HPDE6-E6E7 (cell line): ENCODE measurements at regions not wholly inside any gene's neighbourhood (a gene's known extent, or its start where the extent isn't known, plus 50 kb on each side); places are given as distances from the start of the nearest gene placed in this dataset.
A peak's percentile ranks its signal among the peaks of the same experiment; 100 is the strongest.

Experiments used
- DNase-seq: peaks from one replicate; pipeline ENCODE4 v3.0.0; 2011; ENCODE audit warnings: missing footprints; ENCODE audit errors: extremely low spot score

- no peak for DNase-seq
Observed at GRCh38 chr6:22621701-22622100, 52.3 kb downstream of the HDGFL1 start.

DNA sequence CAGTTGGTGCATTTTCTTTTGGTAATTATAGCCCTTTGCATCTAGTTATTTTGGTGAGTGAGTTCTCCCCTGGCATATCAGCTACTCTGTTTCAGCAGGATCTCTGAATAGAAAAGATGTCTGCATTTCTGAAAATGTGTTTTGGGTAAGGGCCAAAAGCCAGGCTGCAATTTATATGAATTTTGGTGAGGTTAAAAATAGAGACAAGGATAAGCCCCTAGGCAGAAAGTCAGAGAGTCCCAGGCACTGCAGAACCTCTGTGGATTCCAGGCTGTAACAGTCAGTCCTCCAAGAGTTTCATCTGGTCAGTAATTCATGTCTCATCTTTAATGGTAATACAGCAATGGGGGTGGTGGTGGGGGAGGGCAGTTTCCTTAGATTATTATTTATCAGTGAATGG, 53.0 kb downstream of the HDGFL1 start:
- no peak for DNase-seq

- no peak for DNase-seq
Observed at GRCh38 chr6:22622813-22623212, 53.4 kb downstream of the HDGFL1 start.

- DNase-seq: no peak
Observed at GRCh38 chr6:22627644-22628043, 58.3 kb downstream of the HDGFL1 start.

GRCh38 chr6:22631091-22631490, 61.7 kb downstream of the HDGFL1 start:
- no peak for DNase-seq

DNA sequence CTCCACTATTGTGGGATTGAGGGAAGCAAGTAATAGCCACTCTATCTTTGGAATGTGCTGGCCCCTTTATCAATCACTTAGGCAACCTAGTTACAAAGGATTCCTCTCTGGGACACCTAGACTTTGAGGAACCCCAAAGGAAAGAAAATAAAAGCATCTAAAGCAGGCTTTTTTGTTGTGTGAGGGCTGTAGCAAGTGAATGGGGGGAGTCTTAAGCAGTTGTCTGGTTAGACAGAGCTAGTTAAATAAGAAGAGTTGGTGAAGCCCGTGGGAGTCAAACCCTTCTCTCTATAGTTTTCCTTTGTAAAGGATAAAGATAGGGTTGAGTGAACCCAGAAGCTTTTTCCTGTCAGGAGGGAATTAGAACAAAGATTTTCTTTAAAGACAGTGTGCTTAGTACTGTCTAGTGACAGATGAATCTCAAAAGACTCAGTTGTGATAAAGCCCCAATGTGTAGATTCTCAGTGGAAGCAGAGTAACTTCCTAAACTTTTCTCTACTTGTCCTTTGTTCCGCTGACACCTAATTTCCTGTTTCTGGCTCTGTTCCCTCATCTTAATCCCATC, 63.3 kb downstream of the HDGFL1 start:
- no peak for DNase-seq

- no peak for DNase-seq
Observed at GRCh38 chr6:22636452-22636851, 67.1 kb downstream of the HDGFL1 start.

DNA sequence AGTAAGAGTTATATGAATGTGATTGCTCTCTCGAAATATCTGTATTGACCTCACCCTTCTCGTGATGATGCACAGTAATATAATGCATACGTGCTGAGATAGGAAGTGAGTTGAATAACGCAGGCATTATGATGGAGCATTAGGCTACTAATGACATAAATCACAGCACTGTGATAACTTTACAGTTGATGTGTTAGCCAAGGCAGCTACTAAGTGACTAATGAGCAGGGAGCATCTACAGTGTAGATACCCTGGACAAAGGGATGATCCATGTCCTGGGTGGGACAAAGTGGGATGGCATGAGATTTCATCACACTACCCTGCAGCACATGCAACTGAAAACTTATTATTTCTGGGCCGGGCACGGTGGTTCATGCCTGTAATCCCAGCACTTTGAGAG, 68.4 kb downstream of the HDGFL1 start:
- DNase-seq: no peak

GRCh38 chr6:22638320-22638719, 69.0 kb downstream of the HDGFL1 start:
- no peak for DNase-seq

- no peak for DNase-seq
Observed at GRCh38 chr6:22642254-22642653, 72.9 kb downstream of the HDGFL1 start.

DNA sequence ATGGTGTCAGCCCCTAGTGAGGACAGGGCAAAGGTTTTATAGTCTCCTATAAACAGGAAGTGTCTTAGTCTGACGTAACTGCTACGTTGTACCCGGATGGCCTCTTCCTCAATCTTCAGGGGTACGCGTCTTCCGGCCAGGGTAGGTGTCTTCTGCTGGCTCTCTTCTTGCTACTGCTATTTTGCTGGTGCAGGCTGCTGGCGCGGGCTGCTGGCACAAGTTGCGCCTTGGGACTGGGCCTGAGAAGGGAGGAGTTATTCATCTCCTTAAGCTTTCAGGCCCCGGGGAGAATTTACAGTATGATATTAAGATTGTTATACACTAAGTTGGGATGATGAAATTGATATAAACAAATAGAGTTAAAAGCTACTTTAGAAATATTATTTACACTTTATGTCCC, 74.4 kb downstream of the HDGFL1 start:
- DNase-seq: no peak

GRCh38 chr6:22647719-22648118, 78.4 kb downstream of the HDGFL1 start:
- no peak for DNase-seq

DNA sequence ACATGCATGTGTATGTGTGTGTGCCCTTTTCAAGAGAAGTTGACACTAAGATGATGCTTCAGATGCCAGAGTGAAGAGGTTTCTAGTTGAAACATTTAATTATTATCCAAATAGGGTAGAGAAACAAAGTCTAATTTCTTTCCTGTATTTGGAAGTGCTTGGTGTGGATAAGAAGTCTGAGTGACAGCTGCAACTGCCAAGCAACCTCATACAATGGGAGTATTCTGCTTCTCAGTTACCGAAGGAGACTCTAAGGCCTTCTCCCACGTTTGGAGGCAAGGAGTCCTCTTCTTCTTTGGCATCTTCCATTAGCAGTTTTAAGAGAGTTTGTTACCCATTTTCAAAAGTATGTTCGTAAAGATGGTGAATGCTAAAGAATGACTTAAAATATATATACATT, 82.4 kb downstream of the HDGFL1 start:
- no peak for DNase-seq

GRCh38 chr6:22653980-22654610, 84.7 kb downstream of the HDGFL1 start:
- DNase-seq: no peak

DNA sequence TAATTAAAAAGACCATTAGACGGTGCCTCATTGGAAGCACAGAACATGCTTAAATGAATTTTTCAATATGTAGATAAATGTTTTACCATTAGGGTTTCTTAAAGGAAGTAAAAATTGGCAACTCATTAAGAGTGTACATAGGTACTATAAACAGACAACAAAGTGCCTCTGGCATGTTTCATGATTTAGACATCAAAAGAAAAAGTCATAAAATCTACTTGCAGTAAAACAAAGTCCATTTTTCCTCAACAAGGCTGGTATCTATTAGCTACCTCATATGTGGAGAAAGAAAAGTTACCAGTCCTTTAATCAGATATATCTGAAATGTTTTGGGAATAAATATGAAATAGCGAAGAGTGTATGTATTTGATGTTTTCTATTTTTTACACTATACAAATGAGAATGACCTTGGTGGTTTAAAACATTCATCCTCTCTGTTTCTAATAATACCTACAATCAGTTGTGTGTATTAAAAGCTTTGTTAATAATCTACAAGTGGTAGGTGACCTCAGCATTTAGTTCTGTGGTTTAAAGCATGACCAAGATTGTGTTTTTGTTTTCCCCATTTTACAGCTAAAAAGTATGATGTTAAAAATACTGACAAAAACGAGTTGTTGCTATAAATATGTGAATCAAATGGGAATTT, 87.5 kb downstream of the HDGFL1 start:
- no peak for DNase-seq

DNA sequence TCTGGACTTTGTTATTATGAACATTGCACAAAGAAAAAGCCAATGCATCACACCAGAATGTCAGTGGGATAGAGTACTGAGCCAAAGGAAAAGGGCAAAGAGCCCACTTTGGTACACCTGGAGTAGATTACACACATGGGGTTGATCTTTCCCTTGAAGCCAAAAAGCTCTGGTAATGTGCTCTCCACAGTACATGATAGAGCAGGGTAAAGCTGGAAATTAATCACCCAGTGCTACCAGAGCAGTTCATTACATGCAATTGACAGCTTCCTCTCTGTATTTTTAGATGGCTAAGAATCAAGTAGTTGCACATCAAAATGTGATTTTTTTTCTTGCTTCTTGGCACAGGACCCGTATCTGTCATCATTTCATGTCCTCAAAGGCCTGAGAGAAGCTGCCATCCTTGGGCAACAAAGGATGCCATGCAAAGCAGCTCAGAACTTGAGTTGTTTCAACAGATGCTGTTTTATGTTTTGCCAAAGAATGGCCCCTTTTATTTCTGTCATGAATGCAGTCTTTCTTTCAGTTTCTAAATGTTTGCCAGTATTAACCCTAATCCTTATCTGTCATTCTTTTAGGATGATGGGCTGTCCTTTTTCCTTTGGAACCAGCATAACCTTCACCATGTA, 88.1 kb downstream of the HDGFL1 start:
- DNase-seq: no peak

DNA sequence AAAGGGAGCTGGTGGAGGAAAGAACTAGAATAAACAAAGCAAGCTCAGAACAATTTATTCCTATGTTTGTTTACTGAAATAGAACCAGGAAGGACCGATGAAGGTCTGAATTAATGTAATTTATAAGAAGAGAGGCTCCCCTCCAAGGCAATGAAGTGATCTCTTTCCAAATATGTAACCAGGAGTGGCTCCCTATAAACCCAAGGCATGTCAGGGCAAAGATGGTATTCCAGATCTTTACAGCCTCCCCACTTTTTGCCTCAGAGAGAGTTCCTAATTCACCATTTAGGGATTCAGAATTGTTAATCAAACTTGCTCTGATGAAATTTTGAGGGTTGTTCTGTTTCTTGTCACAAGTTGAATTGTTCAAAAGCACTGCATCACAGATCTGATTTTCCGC, 88.8 kb downstream of the HDGFL1 start:
- DNase-seq: no peak

DNA sequence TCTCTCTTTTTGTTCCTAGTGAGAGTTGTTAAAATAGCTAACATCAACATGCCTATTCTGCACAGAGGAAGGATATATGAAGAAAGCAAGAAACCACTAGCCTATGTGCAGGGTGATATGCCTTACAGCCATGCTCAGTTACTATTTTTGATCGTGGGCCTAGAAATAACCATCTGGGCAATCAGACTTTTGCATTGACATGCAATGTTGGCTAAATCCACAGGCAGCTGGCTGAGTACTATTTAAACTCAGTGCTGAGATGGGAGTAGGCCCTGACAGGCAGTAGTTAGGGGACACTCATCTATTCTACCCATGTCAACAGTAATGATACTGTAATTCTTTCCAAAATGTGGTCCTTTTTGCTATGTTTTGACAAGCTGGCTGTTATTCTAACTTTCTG, 89.6 kb downstream of the HDGFL1 start:
- no peak for DNase-seq

DNA sequence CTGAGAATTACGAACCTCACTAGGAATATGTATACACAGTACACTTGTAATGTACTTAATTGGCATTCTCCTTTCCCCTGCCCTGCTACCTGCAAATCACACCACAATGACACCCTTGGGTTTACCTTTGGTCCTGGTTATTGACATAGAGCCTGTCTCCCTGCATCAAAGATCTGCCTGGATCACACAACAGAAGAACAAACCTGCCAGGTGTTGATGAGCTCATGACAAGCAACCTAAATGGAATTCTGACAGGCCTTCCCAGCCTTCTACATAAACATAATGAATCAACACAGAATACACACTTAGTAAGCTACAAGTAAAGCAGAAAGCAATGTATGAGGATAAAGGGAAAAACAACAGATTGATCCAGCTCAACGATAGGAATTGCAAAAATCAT, 95.6 kb downstream of the HDGFL1 start:
- DNase-seq: peak; percentile 11

DNA sequence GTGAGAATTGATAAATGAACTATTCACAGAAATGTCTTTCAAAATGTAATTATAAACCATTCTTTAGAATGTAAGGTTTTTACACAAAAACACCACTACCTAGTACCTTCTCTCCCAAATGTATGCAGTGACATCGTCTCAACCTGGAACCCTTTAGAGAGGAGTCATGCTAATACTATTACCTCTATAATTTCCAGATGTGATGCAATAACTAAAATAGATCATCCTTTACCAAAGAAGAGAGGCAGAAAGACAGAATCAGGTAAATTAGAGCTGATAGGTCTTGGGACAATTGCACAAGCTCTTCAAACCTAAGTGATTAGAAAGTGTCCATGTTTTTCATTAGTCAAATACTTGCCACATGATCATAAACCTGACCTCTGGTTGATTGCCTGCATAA, 96.7 kb downstream of the HDGFL1 start:
- DNase-seq: no peak

DNA sequence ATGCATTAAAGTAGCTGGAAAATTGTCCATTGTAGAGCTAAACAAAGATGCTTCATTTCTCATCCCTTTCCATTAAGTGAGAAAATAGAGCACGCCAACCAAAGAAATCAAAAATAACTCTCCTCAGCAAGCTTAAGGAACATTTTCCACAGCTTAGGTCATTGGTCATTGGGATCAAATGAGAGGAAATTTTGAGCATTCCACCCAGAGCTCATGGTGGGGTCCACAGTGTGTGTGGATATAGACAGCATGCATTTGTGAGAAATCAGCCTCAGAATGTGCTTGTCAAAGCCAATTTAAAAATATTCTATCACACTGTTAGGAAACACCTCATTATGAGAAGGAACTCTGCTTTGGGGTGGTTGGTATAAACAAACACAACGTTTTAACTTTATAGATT, 97.2 kb downstream of the HDGFL1 start:
- DNase-seq: no peak

GRCh38 chr6:22667855-22668254, 98.5 kb downstream of the HDGFL1 start:
- no peak for DNase-seq

DNA sequence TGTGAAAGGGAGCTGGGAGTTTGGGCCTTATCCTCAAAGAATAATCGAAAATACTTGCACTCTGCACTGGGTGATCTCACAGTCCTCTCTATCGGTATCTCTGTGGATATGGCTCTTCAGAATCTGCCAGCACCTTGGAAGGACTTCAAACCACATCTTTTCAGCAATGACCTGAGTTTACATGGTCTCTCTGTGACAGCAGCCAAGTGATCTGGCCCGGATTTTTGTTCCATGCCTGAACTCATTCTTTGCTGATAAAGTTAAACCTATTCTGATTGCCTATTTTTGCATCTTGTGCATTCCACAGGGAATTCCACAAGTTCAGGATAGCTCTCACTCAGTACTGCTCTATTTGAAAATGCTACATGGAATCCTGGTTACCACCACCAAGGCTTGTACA, 98.9 kb downstream of the HDGFL1 start:
- no peak for DNase-seq
